ENCODE measurements at regions not wholly inside any gene's neighbourhood (a gene's known extent, or its start where the extent isn't known, plus 50 kb on each side); places are given as distances from the start of the nearest gene placed in this dataset.
"Not testable (repeated sequence)": the region's sequence is repeated elsewhere in the genome, so short reads cannot be mapped to it uniquely, and the experiment has no call there.

- DNase-seq (no peak), ATAC-seq (no peak)
- Histone ChIP-seq H3K36me3 (ENCODE audit: low read depth, low read length) (no peaks in the 10 kb centered on the region), H3K4me2 (ENCODE audit: low read length) (no peak overlapping the region), H3K27me3 (ENCODE audit: low read length) (no peaks in the 10 kb centered on the region), H2AFZ (ENCODE audit: low read length) (no peak overlapping the region), H3K9me2 (replicated peaks; ENCODE audit: low read length) (no peaks in the 10 kb centered on the region), H3K9me3 (ENCODE audit: low read length) (no peaks in the 10 kb centered on the region), H3K4me1 (ENCODE audit: insufficient read depth, low read length) (no peaks in the 10 kb centered on the region), H3K27ac (ENCODE audit: low read length) (no peak overlapping the region), H3K9ac (ENCODE audit: low read length) (no peak overlapping the region), H3K79me2 (ENCODE audit: low read length) (no peaks in the 10 kb centered on the region), H3K4me3 (ENCODE audit: low read length) (no peak overlapping the region), H4K20me1 (ENCODE audit: low read length) (no peaks in the 10 kb centered on the region), H3F3A (ENCODE audit: low read length, unreplicated experiment) (no peaks in the 10 kb centered on the region)
- ChIA-PET CTCF (no interaction called here), POLR2A (ENCODE audit: unreplicated experiment) (no interaction called here)
- no TSS peak for BruUV-seq (replicated peaks)
- intact Hi-C loops (cut with micrococcal nuclease) = no loop called here
- TF ChIP-seq EZH2 (IDR thresholded peaks at IDR 0.05; ENCODE audit: low read length, unreplicated experiment) (no peak), EZH2phosphoT487 (IDR thresholded peaks at IDR 0.05; ENCODE audit: borderline replicate concordance, low read length) (no peak), CTCF (conservative IDR thresholded peaks at IDR 0.05; ENCODE audit: low read depth, low read length) (no peak)
Measured at GRCh38 chr13:70747262-70747661, 639.0 kb upstream of the KLHL1 start.

DNA sequence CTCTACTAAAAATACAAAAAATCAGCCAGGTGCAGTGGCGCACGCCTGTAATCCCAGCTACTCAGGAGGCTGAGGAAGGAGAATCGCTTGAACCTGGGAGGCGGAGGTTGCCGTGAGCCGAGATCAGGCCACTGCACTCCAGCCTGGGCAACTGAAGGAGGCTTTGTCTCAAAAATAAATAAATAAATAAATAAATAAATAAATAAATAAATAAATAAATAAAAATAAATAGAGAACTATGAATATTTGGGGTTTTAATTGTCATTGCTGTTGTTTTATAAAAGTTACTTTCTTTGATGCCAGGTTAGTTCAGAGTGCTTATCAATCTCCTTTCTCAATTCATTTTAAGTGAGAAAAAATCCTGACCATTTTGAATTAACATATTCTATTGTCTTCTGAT lies 638.2 kb upstream of the KLHL1 start:
- H3K27me3 ChIP-seq (ENCODE audit: low read length); H4K20me1 ChIP-seq (ENCODE audit: low read length); CTCF ChIA-PET; H3K9ac ChIP-seq (ENCODE audit: low read length); H3K4me3 ChIP-seq (ENCODE audit: low read length); H2AFZ ChIP-seq (ENCODE audit: low read length); ATAC-seq; H3F3A ChIP-seq (ENCODE audit: low read length, unreplicated experiment); DNase-seq; H3K27ac ChIP-seq (ENCODE audit: low read length); H3K4me2 ChIP-seq (ENCODE audit: low read length); H3K9me3 ChIP-seq (ENCODE audit: low read length); H3K36me3 ChIP-seq (ENCODE audit: low read depth, low read length); H3K9me2 ChIP-seq (replicated peaks; ENCODE audit: low read length); H3K79me2 ChIP-seq (ENCODE audit: low read length); H3K4me1 ChIP-seq (ENCODE audit: insufficient read depth, low read length); intact Hi-C loops (cut with micrococcal nuclease); BruUV-seq (replicated peaks); POLR2A ChIA-PET (ENCODE audit: unreplicated experiment): not testable (repeated sequence)

DNA sequence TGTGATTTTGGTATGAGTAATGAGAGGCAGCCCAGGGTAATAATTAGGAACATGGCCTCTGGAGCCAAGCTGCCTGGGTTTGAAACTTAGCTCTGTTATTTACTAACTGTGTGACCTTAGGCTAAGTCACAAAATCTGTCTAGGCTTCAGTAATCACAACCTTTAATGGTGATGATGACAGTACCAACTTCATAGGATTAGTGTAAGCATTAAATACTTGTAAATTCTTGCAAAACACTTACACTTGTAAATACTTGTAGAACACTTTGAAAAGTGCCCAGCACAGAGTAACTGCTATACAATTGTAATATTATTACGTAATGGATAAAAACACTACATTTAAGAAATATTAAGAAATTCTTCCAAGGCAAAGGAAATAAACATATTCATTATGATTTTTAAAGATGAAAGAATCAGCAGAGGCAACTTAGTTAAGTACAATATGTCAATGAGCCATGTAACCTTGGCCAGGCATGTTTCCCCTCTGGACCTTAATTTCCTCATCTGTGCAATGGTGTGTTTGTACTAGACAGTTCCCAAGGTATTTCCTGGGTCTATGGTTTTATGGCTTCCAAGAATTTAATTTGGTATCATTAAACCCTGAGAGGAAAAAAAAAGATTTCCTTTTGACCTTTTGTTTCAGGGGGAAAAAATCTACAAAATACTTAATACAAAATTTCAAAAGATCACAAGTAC lies 628.5 kb upstream of the KLHL1 start:
- H3K4me2 ChIP-seq (ENCODE audit: low read length) = no peak overlapping the region
- no peaks in the 10 kb centered on the region for H4K20me1 ChIP-seq (ENCODE audit: low read length)
- H3K9ac ChIP-seq (ENCODE audit: low read length) = no peak overlapping the region
- no peaks in the 10 kb centered on the region for H3K79me2 ChIP-seq (ENCODE audit: low read length)
- no peak overlapping the region for H3K27ac ChIP-seq (ENCODE audit: low read length)
- no peak overlapping the region for H3K4me3 ChIP-seq (ENCODE audit: low read length)
- ATAC-seq = no peak
- no TSS peak for BruUV-seq (replicated peaks)
- H3K4me1 ChIP-seq (ENCODE audit: insufficient read depth, low read length) = no peaks in the 10 kb centered on the region
- TF ChIP-seq EZH2phosphoT487 (IDR thresholded peaks at IDR 0.05; ENCODE audit: borderline replicate concordance, low read length) (no peak), EZH2 (IDR thresholded peaks at IDR 0.05; ENCODE audit: low read length, unreplicated experiment) (no peak), CTCF (conservative IDR thresholded peaks at IDR 0.05; ENCODE audit: low read depth, low read length) (no peak)
- no peak overlapping the region for H2AFZ ChIP-seq (ENCODE audit: low read length)
- no peaks in the 10 kb centered on the region for H3K9me2 ChIP-seq (replicated peaks; ENCODE audit: low read length)
- no peaks in the 10 kb centered on the region for H3K27me3 ChIP-seq (ENCODE audit: low read length)
- no peaks in the 10 kb centered on the region for H3F3A ChIP-seq (ENCODE audit: low read length, unreplicated experiment)
- intact Hi-C loops (cut with micrococcal nuclease) = no loop called here
- no peaks in the 10 kb centered on the region for H3K9me3 ChIP-seq (ENCODE audit: low read length)
- H3K36me3 ChIP-seq (ENCODE audit: low read depth, low read length) = no peaks in the 10 kb centered on the region
- ChIA-PET CTCF (no interaction called here), POLR2A (ENCODE audit: unreplicated experiment) (no interaction called here)
- no peak for DNase-seq
